ENCODE measurements at regions not wholly inside any gene's neighbourhood (a gene's known extent, or its start where the extent isn't known, plus 50 kb on each side); places are given as distances from the start of the nearest gene placed in this dataset.

DNA sequence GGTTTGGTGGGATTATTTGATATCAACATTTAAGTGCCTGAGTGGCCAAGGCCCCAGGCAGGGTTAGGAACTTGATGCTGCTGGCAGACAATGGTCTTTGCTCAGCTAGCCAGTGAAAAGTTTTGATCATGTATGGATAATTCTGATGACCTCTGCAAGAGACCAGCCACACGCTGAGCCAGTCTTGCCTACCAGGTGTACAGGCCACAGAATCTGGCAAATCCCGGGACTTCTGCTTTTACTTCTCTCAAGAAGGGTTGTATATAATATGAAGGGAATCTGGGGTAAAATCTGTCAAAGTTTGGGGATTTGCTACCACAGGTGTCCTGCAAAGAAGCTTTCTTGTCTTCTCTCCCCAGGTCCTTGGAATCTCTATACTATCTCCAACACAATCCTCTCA is 331.4 kb upstream of the GOLIM4 start:
- Histone ChIP-seq H4K20me1 (ENCODE audit: insufficient read depth, low read length) (no peaks in the 10 kb centered on the region), H3K27ac (ENCODE audit: insufficient read depth, low read length) (no peak overlapping the region), H3K4me3 (ENCODE audit: insufficient read depth, low read depth, low read length) (no peak overlapping the region), H2AFZ (replicated peaks; ENCODE audit: low read length, poor library complexity) (no peak overlapping the region), H3K9ac (ENCODE audit: low read depth, low read length) (no peak overlapping the region), H3K56ac (ENCODE audit: extremely low read depth, insufficient read depth, low read length) (no peak overlapping the region), H2BK5ac (ENCODE audit: low read depth, low read length, poor library complexity, severe bottlenecking) (no peak overlapping the region), H3K27me3 (ENCODE audit: control insufficient read depth, insufficient read depth, low read length) (peaks cover 2% of the 10 kb centered on the region), H3K79me1 (ENCODE audit: low read depth in 1 of 2, low read length in 2 of 2) (no peaks in the 10 kb centered on the region), H3K18ac (ENCODE audit: low read depth, low read length) (no peak overlapping the region), H3K4ac (ENCODE audit: low read depth, low read length) (no peak overlapping the region), H4K91ac (ENCODE audit: insufficient read depth, low read depth, low read length) (no peak overlapping the region), H3K14ac (replicated peaks; ENCODE audit: low read depth, low read length) (no peak overlapping the region), H4K8ac (ENCODE audit: low read depth in 2 of 2, low read length in 2 of 2) (no peak overlapping the region), H4K5ac (ENCODE audit: low read depth, low read length) (no peak overlapping the region), H3K9me3 (ENCODE audit: control insufficient read depth, insufficient read depth, low read length) (no peaks in the 10 kb centered on the region), H2AK5ac (ENCODE audit: low read depth, low read length) (no peak overlapping the region; the same call in 1 of the 2 replicates), H3K4me1 (ENCODE audit: control insufficient read depth, insufficient read depth, low read length) (peaks cover 8% of the 10 kb centered on the region), H2BK120ac (ENCODE audit: low read depth, low read length) (no peak overlapping the region), H3K4me2 (ENCODE audit: low read depth, low read length) (no peak overlapping the region), H3K9me1 (ENCODE audit: insufficient read depth, low read length) (0 out of 2 replicates have a peak, but pooled peaks cover 2% of the 10 kb centered on the region), H2AK9ac (replicated peaks; ENCODE audit: low read depth, low read length, poor library complexity) (no peak overlapping the region), H2BK20ac (ENCODE audit: low read depth, low read length) (no peak overlapping the region), H3K23ac (ENCODE audit: low read depth, low read length) (no peak overlapping the region), H2BK15ac (ENCODE audit: low read depth, low read length) (no peak overlapping the region), H3K36me3 (ENCODE audit: control insufficient read depth, insufficient read depth, low read length) (no peaks in the 10 kb centered on the region)
- POLR2A ChIA-PET (ENCODE audit: unreplicated experiment): no interaction called here
- in situ Hi-C loops (cut with MboI; ENCODE audit: low sequenced_read_pairs) (no loop called here), dilution Hi-C loops (cut with HindIII; ENCODE audit: low sequenced_read_pairs, unreplicated experiment) (no loop called here), intact Hi-C loops (cut with micrococcal nuclease) (no loop called here)
- BruUV-seq (replicated peaks): no TSS peak
- no peak for TF ChIP-seq SMC3 (IDR thresholded peaks at IDR 0.05; ENCODE audit: low read depth, low read length)
- TF ChIP-seq POLR2A (IDR thresholded peaks at IDR 0.05; ENCODE audit: low read depth, low read length): no peak
- TF ChIP-seq RAD21 (IDR thresholded peaks at IDR 0.05; ENCODE audit: low read length): no peak
- TF ChIP-seq, protein P1, sequence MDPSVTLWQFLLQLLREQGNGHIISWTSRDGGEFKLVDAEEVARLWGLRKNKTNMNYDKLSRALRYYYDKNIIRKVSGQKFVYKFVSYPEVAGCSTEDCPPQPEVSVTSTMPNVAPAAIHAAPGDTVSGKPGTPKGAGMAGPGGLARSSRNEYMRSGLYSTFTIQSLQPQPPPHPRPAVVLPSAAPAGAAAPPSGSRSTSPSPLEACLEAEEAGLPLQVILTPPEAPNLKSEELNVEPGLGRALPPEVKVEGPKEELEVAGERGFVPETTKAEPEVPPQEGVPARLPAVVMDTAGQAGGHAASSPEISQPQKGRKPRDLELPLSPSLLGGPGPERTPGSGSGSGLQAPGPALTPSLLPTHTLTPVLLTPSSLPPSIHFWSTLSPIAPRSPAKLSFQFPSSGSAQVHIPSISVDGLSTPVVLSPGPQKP (IDR thresholded peaks at IDR 0.05; ENCODE audit: borderline replicate concordance, low read depth, low read length): no peak
- TF ChIP-seq, protein P2, sequence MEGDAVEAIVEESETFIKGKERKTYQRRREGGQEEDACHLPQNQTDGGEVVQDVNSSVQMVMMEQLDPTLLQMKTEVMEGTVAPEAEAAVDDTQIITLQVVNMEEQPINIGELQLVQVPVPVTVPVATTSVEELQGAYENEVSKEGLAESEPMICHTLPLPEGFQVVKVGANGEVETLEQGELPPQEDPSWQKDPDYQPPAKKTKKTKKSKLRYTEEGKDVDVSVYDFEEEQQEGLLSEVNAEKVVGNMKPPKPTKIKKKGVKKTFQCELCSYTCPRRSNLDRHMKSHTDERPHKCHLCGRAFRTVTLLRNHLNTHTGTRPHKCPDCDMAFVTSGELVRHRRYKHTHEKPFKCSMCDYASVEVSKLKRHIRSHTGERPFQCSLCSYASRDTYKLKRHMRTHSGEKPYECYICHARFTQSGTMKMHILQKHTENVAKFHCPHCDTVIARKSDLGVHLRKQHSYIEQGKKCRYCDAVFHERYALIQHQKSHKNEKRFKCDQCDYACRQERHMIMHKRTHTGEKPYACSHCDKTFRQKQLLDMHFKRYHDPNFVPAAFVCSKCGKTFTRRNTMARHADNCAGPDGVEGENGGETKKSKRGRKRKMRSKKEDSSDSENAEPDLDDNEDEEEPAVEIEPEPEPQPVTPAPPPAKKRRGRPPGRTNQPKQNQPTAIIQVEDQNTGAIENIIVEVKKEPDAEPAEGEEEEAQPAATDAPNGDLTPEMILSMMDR (conservative IDR thresholded peaks at IDR 0.05; ENCODE audit: low read depth, low read length): no peak
- TF ChIP-seq RCOR1 (IDR thresholded peaks at IDR 0.05; ENCODE audit: insufficient replicate concordance, low read length): no peak
- TF ChIP-seq CEBPB (IDR thresholded peaks at IDR 0.05; ENCODE audit: low read depth, low read length): no peak
- no peak for TF ChIP-seq MAFK (IDR thresholded peaks at IDR 0.05; ENCODE audit: low read depth, low read length)
- TF ChIP-seq, protein P3, sequence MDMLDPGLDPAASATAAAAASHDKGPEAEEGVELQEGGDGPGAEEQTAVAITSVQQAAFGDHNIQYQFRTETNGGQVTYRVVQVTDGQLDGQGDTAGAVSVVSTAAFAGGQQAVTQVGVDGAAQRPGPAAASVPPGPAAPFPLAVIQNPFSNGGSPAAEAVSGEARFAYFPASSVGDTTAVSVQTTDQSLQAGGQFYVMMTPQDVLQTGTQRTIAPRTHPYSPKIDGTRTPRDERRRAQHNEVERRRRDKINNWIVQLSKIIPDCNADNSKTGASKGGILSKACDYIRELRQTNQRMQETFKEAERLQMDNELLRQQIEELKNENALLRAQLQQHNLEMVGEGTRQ (IDR thresholded peaks at IDR 0.05; ENCODE audit: low read depth, low read length): no peak
- no peak for TF ChIP-seq MAZ (IDR thresholded peaks at IDR 0.05; ENCODE audit: borderline replicate concordance, low read depth, low read length)
- TF ChIP-seq FOS (IDR thresholded peaks at IDR 0.05; ENCODE audit: low read depth, low read length): no peak
- no peak for TF ChIP-seq BHLHE40 (IDR thresholded peaks at IDR 0.05; ENCODE audit: low read depth, low read length)
- no CpG with 5 or more reads among the region's 2 CpGs for WGBS, 2 experiments (ENCODE audit: extremely low coverage in 2 of 2, insufficient read length in 1 of 2)
- ATAC-seq (ENCODE audit: low read depth) (no peak), DNase-seq (no peak)
- CTCF ChIA-PET: no interaction called here
